ENCODE measurements at regions not wholly inside any gene's neighbourhood (a gene's known extent, or its start where the extent isn't known, plus 50 kb on each side); places are given as distances from the start of the nearest gene placed in this dataset.

GRCh38 chr5:67827541-67827940 is 388.0 kb upstream of the PIK3R1 start (continued):
- TF ChIP-seq ATF3 (IDR thresholded peaks at IDR 0.05): no peak

GRCh38 chr5:67824852-67825251 is 390.7 kb upstream of the PIK3R1 start:
- Histone ChIP-seq H3K27me3 (ENCODE audit: insufficient read depth, low read length) (peaks cover 6% of the 10 kb centered on the region; the same call in 1 of the 2 replicates), H3K9ac (ENCODE audit: low read length) (no peak overlapping the region), H3K4me3 (replicated peaks in 1 of 2; ENCODE audit: low read depth in 1 of 2, low read length in 2 of 2) (no peak overlapping the region), H3K9me2 (ENCODE audit: insufficient read depth) (no peaks in the 10 kb centered on the region), H3K79me2 (ENCODE audit: insufficient read depth, low read length) (no peaks in the 10 kb centered on the region), H3K4me1 (ENCODE audit: control insufficient read depth in 1 of 2, insufficient read depth in 2 of 2, low read length in 2 of 2) (no peaks in the 10 kb centered on the region), H4K20me1 (ENCODE audit: insufficient read depth) (no peaks in the 10 kb centered on the region), H2AFZ (ENCODE audit: low read depth, low read length, poor library complexity, severe bottlenecking) (no peak overlapping the region), H3K36me3 (ENCODE audit: control insufficient read depth in 1 of 2, insufficient read depth in 2 of 2, low read length in 2 of 2) (no peaks in the 10 kb centered on the region), H3K27ac (ENCODE audit: low read depth, low read length) (no peak overlapping the region), H3K9me3 (ENCODE audit: control insufficient read depth in 1 of 2, insufficient read depth in 1 of 2, low read depth in 1 of 2, low read length in 2 of 2) (no peaks in the 10 kb centered on the region), H3K4me2 (ENCODE audit: low read length) (no peak overlapping the region)
- TF ChIP-seq ZNF274 (IDR thresholded peaks at IDR 0.05; ENCODE audit: low read depth, low read length) (no peak), POLR2A (IDR thresholded peaks at IDR 0.05; ENCODE audit: borderline replicate concordance, extremely low read depth, insufficient read depth, insufficient read length) (no peak), ELF1 (IDR thresholded peaks at IDR 0.05; ENCODE audit: borderline replicate concordance, low read depth) (no peak), YY1 (IDR thresholded peaks at IDR 0.05; ENCODE audit: extremely low read depth, insufficient replicate concordance, low read depth, low read length) (no peak), TCF7L2 (IDR thresholded peaks at IDR 0.05; ENCODE audit: borderline replicate concordance, extremely low read depth, insufficient read depth, insufficient read length) (no peak), CTCF (IDR thresholded peaks at IDR 0.05 in 2 of 3, conservative IDR thresholded peaks at IDR 0.05 in 1 of 3; ENCODE audit: borderline replicate concordance in 1 of 3, insufficient read depth in 1 of 3, low read depth in 2 of 3, low read length in 2 of 3) (no peak), CBX3 (IDR thresholded peaks at IDR 0.05; ENCODE audit: low read depth) (no peak), EZH2phosphoT487 (IDR thresholded peaks at IDR 0.05; ENCODE audit: borderline replicate concordance) (no peak), POLR2AphosphoS5 (IDR thresholded peaks at IDR 0.05; ENCODE audit: low read depth, low read length) (no peak), SIN3A (IDR thresholded peaks at IDR 0.05; ENCODE audit: low read depth) (no peak), ZFX (IDR thresholded peaks at IDR 0.05) (no peak), ATF3 (IDR thresholded peaks at IDR 0.05) (no peak)
- POLR2A ChIA-PET: no interaction called here
- intact Hi-C loops (cut with micrococcal nuclease): no loop called here
- RAD21 ChIA-PET (ENCODE audit: low non-redundant PET in 1 of 2, low total read pairs in 2 of 2, uncharacterized antibody in 2 of 2, unreplicated experiment in 2 of 2): no interaction called here
- CTCF ChIA-PET: no interaction called here
- DNase-seq (ENCODE audit: low read depth, low spot score): no peak
- BruUV-seq (replicated peaks): no TSS peak
- no peak for ATAC-seq
